HG03457 (cell line): ENCODE measurements at regions not wholly inside any gene's neighbourhood (a gene's known extent, or its start where the extent isn't known, plus 50 kb on each side); places are given as distances from the start of the nearest gene placed in this dataset.
"Not testable (repeated sequence)": the region's sequence is repeated elsewhere in the genome, so short reads cannot be mapped to it uniquely, and the experiment has no call there.

ENCODE experiments used
- ATAC-seq: cut with Tn5 transposase; IDR thresholded peaks from one replicate; pipeline ENCODE4 v1.9.1; 2021; ENCODE audit warnings: moderate number of reproducible peaks; ENCODE audit not compliant: unreplicated experiment

DNA sequence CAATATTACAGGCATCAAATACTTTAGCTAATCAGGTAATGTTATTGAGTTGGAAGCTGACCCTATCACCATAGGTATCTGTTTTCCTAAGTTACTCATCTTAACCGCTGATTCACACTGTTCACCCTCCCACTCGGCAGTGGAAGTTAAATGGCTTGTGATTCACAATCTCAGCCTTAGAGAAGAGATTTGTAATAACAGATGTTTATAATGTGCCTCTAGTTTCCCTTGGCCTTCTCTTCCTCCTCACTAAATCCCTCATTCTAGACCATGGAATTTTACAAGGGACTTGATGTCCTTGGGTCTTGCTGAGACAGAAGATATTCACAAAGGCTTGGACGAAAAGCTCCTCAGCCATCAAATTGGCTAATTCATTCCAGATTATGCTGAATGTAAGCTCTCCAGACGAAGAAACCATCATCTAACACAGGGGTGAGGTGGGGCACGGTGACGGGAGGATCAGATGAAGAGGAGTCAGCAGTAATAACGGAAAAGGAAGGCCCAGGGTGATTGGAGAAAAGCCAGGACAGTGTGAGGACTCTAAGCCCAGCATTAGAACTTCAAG is 931.7 kb downstream of the MCTP2 start:
- ATAC-seq, result no peak

DNA sequence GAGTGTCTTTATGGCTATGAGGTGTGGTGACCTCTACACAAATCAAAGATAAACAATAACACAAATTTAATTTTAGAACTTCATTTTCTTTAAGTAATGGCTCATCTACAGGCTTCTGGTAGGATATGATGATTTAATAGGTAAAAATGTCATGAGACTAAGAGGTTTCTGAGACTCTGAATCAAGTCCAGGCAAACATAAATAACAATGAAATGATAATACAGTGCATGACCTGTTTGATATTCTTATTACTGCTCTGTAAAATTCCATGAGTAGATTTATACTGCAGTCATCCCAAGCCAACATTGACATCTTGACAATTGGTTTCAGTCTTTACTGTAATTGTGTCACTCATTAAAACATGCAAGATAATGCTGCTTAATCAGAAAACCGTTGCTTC is 936.8 kb downstream of the MCTP2 start:
- no peak for ATAC-seq

DNA sequence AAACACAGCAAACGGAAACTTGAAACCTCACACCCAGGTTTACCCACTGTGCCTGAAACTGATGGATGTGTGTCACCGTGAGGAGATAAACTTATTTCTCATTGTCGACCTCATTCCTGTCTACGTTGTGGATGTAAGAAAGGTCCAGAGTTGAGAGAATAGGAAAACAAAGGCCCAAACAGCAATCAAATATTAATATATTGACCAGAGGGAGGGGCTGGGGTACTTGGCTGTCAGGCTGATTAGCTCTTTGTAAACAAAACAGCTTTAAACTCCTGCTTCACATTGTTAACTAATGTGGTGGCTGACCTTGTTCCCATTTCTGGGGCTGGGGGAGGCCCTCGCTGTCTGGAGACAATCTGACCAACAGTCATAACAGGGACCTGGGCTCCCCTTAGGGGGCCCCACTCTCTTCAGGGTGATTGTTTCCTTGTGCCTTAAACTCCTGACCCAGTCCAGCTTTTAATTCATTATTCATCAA is 937.6 kb downstream of the MCTP2 start:
- no peak for ATAC-seq

DNA sequence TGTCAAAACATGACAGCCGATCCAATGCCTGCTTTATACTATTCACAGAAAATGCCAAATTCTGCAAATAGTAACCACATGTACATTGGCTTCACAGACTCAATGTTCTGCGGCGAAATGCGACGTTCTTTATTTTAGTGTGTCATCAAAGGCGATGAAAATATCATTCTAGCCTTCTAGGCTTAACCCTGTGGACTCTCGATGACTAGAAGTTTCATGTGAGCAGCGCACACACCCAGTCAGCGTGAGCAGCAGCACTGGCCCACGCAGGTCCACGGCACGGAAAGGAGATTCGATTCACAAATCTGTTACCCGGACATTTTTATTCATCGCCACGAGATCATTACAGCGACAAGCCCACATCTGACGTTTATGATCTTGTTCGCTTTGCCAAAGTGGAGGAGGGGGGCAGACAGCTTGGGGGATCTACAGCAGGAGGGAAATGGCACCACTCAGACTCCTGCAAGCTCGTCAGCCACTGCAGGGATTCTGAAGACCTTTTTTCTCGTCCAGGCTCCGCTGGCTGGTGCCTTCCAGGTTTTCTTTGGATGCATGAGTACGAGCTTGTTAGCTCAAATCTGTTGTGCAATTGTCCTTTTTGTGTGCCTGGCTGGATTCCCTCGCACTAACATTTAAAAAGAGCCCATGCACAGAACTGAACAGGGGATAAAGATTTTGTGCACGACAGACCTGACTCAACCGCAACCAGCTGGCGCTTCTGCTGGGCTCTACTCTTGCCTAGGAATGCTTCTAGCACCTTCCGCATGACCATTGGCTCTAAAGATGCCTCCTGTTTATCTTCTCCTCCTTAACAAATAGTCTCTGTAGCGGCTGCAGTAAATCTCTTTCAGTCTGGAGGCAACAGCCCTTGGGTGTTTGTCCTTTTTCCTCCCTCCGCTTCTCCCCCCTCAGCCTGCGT is 938.4 kb downstream of the MCTP2 start:
- no peak for ATAC-seq

DNA sequence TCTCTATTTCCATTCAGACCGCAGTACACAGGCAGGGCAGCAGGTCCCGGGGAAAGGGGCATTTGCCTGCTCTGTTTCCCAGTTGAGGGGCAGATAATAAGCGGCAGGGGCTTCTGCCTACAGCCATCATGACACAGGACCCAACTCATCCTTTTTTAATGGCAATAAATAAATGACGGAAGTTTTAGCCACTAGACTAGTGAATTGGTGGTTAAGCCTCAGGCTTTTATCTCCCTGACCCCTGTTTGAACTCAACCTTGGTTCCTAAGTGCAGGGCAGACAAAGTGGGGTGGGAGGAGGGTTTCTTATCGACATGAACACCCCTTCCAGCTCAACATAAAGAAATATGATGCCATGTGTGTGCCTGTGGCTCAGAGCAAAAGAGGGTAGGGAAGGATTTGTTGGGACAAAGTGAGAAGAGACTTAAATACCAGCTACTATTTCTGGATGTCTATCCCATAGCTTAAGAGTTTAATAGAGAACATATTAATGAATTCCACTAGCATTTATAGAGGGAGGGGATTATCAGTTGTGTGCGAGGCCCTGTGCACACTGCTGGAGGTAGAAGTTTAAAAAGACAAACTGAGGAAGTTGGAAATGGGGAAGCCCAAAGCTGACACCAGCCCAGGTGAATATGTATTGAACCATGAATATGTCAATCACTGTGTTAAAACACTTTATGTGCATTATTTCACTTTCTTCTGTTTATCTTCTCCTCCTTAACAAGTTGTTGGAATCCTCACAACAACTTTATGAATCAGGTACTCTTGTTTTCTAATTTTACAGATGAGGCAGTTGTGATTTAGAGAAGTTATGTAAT is 939.4 kb downstream of the MCTP2 start:
- ATAC-seq, result no peak

DNA sequence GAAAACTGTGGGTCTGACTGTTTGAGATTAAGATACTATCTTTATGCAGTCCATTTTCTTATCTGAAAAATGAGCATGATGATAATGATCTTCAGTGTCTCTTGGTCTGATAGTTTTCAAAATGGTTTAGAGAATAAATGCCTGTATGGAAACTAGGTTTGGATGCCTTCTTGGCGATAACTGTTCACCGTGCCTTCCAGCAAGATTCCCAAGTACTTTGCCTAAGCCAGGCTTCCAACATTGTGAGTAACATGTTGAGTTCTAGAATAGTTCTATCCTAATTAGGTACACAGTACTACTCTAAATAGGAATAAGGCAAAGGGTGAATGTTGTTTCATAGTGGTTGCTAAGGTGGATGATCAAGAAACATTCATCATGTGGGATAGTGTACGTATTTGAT is 940.2 kb downstream of the MCTP2 start:
- no peak for ATAC-seq

DNA sequence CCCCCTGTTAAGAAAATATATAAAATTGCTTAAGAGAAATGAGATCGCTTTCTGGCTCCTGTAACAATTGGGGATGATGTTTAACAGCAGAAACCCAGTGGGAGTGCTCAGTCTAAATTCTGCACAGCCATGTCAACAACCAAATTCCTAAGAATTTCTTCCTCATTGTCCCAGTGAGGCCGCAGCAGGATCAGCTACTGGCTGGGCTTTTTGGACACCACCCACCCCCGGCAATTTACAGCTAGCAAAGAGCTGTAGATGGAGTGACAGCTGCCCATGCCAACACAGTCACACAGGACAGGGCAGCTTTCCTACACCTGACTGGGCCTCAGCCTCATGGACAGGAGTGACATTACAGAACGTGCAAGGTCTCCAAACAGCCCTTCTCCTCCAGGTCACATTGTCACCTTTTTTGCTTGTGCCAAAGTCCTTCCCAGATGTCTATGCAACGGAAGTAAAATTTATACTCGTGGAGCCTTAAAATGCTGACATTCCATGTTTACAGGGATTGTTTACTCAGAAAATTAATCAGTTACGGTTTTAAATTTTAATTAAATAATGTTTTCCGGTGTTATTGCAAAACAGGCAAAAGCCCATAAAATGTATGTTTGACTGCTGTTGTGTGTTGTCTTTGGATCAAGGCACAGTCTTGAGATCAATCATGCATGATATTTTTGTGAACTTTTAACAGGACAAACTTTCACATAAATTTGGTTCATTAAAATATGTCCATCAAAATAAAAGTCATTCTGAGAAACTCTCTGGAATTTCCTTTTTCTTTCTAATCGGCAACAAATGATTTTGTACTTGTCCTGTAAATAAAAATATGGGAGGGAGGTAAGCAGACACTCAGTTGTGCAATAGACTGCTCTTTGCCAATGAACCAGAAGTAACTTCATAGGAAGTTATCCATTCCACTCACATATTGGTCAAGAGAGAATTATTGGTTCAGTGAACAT is 943.2 kb downstream of the MCTP2 start:
- no peak for ATAC-seq

DNA sequence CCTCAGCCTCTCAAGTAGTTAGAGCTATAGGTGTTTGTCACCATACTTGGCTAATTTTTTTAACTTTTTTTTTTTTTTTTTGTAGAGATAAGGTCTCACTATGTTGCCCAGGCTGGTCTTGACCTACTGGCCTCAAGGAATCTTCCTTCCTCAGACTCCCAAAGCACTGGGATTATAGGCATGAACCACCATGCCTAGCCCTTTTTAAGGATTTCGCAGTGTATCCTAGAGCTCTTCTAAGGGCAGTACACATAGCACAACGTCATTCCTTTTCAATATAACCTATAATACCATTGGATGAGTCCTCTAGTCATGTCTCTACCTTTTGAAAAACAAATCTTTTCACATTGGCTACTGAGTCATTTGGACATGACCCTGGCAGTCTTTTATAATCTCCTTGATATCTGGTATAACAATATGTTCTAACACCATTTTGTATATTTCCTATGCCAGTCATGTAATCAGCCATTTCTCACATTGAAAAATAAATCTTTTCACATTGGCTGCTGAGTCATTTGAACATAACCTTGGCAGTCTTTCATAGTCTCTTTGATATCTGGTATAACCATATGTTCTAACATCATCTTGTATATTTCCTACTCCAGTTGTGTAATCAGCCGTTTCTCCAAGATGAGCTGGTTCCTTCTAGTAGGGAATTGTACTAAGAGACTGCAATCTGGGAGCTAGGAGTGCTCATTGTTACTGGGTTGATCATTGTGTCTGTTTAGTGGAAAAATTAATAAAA is 944.7 kb downstream of the MCTP2 start:
- ATAC-seq, result no peak

DNA sequence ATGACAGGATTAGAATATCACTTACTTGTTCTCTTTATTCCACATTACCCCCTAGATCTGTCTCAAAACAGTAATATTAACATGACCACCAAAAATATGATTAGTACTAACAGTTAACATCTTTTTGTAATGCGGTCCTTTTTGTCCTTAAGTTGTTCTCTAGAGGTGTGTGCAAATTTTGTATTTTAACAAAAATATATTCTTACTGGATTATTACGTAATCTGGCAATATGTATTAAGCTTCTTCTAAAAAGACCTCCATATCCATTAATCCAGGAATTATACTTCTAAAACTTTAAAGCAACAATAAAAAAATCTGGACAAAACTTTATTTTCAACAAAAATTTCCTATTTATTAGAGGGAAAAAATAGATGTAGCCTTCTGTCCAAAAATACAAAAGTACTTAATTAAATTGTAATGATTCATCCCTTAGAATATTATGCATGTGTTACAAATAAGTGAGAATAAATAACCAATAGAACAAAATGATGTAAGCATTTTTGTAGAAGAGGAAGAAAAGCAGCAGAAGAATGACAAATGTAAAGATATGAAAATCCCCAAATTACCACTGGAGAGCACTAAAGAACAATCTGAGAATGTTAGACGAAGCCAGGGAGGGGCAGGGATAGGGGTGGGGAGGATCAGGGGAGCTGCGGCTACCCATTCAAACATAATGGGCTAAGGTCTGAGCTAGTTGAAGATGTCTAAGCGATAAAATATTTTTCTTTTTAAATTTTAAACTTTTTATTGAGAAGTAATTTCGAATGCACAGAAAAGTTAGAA is 945.6 kb downstream of the MCTP2 start:
- ATAC-seq, result no peak

DNA sequence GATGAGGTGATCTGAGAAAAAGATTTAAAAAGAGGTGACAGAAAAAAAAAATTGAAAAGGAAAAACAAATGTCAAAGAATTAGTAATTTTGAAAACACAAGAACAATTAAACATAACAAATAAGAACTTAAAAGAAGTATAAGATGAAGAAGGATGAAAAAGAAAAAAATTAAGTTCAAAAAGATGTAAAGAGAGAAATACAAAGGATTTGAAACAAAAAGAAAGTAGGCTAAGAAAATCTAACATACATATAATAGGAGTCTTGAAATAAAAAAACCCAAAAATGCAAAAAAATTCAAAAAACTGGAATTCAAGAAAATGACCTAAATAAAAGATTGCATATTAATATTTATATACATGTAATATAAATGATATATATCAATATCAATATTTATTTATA is 949.2 kb downstream of the MCTP2 start:
- no peak for ATAC-seq

DNA sequence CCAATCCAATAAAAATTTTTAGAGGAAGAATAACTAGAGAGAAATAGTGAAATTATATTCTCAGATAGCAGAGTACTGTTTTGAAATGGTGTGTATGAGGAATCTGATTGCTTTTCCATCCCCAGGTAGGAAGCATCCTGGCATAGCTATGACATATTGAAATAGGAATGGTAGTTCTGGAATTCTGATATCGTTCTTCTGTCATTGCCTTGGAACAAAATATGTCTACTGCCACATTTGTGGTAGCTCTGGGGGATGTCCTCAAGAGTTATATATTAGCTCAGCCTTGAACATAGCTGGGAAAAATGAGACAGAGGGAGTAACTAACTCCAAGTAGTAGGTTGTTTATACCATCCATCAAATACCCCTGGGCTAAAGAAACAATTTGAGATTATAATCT is 950.7 kb downstream of the MCTP2 start:
- no peak for ATAC-seq

DNA sequence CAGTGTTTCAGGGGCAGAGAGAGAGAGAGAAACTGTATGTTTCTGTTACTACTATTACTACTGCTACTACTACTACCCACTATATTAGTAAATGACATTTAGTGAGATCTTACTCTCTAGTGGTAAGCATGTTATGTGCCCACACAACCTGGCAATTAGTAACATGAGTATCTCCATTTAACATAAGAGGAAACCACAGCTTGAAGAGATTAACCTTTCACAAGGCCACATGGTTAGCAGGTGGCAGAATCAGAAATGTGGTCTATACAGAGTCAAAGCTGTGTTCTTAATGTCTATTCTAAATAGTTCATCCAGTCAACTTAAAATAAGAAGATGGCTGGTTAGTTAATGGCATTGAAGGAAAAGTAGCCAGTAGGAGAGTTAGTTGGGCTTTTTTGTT is 961.6 kb downstream of the MCTP2 start:
- ATAC-seq, result no peak

DNA sequence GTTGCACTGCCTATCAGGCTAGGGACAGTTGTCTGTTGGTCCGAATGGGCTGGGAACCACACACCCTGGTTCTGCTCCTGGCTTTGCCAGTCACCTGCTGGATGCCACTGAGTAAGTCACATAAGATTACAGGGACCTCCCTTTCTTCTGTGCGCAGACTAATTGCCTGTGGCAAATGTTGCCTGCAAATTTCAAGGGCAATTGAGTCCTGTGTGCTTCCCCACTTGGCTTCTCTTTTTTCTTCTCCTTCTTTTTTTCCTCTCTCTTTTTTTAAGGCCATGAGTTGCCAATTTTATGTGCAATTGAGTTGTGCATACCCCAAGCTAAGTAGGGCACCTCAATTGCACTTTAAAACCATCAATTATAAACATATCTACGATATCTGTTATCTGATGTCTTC is 963.4 kb downstream of the MCTP2 start:
- ATAC-seq, result no peak

DNA sequence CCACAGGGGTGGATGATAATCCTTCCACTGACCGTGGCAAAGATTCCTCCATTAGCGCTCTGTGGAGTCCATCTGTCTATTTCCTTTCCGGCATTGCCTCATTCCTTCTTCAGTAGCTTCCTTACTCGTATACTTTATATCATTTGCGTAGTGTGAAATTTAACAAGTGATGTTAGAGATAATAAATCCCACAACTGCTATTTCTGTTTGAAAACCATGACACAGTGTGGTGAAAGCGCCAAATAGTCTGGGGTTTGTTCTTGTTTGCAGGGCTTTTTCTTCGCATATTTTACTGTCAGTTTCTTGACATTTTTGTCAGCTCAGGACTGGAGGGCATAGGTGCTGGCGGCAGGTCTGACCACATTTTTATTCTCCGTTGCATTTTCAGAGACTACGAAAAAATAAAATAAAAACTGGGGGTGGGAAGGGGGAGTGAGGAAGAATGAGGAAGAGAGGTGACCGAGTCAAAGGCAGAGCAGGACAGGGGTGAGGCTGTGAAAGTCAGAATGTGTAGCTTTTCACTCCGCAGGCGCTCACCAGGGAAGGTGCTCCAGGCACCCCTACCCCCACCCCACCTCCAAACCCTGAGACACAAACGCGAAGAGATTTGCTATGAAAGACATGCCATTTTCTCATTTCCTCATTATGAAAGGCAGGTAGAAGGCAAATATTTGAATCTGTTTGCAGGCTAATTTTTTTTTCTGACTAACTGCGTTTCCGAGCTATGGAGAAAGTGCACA is 965.0 kb downstream of the MCTP2 start:
- ATAC-seq, result no peak

DNA sequence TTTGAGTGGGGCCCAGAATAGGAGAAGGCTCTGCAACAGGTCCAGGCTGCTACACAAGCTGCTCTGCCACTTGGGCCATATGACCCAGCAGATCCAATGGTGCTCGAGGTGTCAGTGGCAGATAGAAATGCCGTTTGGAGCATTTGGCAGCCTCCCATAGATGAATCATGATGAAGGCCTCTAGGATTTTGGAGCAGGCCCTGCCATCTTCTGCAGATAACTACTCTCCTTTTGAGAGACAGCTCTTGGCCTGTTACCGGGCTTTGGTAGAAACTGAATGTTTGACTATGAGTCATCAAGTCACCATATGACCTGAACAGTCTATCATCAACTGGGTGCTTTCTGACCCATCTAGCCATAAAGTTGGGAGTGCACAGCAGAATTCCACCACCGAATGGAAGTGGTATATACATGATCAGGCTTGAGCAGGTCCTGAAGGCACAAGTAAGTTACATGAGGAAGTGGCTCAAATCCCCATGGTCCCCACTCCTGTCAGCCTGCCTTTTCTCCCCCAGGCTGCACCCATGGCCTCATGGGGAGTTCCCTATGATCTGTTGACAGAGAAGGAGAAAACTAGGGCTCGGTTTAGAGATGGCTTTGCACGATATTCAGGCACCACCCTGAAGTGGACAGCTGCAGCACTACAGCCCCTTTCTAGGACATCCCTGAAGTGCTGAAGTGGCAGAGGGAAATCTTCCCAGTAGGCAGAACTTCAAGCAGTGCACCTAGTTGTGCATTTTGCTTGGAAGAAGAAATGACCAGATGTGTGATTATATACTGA is 971.4 kb downstream of the MCTP2 start:
- no peak for ATAC-seq

DNA sequence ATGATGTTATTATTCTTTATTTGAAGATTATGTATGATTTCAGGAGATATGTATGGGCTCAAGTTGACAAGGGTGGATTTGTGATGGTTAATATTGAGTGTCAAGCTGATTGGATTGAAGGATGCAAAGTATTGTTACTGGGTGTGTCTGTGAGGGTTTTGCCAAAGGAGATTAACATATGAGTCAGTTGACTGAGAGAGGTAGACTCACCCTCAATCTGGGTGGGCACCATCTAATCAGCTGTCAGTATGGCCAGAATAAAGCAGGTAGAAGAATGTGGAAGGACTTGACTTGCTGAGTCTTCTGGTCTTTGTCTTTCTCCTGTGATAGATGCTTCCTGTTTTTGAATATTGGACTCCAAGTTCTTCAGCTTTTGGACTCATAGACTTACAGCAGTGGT is 973.7 kb downstream of the MCTP2 start:
- no peak for ATAC-seq

DNA sequence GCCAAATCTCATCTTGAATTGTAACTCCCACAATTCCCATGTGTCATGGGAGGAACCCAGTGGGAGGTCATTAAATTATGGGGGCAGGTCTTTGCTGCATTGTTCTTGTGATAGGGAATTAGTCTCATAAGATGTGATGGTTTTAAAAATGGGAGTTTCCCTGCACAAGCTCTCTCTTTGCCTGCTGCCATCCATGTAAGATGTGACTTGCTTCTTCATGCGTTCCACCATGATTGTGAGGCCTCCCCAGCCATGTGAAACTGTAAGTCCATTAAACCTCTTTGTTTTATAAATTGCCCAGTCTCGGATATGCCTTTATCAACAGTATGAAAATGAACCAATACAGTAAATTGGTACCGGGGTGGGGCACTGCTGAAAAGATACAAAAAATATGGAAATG is 974.5 kb downstream of the MCTP2 start:
- not testable (repeated sequence) for ATAC-seq

DNA sequence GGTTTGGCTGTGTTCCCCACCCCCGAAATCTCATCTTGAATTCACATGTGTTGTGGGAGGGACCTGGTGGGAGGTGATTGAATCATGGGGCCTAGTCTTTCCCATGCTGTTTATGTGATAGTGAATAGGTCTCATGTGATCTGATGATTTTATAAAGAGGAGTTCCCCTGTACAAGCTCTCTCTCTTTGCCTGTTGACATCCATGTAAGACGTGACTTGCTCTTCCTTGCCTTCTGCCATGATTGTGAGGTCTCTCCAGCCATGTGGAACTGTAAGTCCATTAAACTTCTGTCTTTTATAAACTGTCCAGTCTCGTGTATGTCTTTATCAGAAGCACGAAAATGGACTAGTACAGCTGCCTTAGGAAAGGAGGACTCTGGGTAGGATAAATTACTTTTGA is 976.7 kb downstream of the MCTP2 start:
- ATAC-seq, result no peak
